Kidney glomerular epithelial cell (primary cell): ENCODE measurements at regions not wholly inside any gene's neighbourhood (a gene's known extent, or its start where the extent isn't known, plus 50 kb on each side); places are given as distances from the start of the nearest gene placed in this dataset.

Source experiments
- DNase-seq: peaks from one replicate; lab custom pipeline; 2025; lab: John Stamatoyannopoulos, UW

- DNase-seq: no peak
These were observed 363.7 kb upstream of the MYT1L start for GRCh38 chr2:2694746-2695145.

DNA sequence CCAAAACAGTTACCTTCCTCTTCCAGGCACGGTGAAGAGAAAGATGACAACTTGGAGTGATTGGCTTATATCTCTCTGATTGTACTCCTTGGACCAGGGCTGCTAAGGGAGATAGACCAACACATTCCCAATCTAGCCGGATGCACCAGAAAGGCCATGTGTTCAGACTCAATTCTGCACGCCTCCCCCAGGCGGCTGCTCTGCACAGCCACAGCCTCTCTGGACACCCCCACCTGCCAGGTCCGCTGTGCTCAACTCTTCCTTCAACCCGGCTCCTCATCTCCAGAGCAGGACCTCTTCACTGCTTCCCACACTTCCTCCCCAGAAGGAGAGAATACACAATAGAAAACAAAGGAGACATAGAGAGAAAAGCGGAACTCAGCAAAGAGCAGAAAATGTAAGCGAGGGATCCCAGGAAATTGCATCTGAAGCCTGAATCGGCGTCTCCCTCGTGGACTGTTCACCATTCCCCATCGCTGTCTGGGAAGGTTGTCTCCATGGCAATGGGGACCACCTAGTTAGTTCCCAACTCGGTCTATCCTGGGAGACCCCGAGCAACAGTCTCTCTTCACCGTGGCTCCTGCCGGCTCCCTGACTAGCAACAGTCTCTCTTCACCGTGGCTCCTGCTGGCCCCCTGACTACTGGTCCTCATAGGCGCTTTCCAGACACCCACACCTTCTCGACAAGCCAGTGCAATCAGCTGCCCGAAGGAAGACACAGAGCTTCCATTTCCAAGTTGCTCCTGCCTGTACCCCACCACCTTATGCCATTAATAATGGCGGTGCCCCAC is 361.7 kb upstream of the MYT1L start:
- DNase-seq: no peak

DNA sequence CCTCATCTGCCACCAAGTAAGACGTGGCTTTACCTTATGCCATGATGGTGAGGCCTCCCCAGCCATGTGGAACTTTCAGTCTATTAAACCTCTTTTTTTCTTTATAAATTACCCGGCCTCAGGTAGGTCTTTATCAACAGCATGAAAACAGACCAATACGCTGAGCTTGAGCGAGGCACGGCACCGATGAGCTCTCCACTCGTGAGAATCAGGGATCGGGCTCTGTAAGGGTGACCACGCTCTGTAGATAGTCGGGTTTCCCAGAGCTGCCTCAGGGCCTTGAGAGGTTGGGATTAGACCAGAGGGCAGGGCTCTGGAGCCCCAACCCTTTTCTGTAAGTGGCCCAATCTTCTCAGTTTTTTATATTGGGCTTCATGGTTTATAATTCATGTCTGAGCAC is 360.3 kb upstream of the MYT1L start:
- DNase-seq: no peak

DNA sequence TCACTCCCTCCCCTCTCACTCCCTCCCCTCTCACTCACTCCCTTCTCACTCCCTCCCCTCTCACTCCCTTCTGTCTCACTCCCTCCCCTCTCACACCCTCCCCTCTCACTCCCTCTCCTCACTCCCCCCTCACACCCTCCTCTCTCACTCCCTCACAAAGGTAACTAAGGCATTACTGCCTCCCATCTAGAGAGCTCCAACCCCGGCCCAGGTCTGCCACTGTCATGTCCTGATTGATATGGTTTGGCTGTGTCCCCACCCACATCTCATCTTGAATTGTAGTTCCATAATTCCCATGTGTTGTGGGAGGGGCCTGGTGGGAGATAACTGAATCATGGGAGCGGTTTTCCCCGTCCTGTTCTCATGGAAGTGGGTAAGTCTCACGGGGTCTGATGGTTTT is 359.9 kb upstream of the MYT1L start:
- no peak for DNase-seq

DNA sequence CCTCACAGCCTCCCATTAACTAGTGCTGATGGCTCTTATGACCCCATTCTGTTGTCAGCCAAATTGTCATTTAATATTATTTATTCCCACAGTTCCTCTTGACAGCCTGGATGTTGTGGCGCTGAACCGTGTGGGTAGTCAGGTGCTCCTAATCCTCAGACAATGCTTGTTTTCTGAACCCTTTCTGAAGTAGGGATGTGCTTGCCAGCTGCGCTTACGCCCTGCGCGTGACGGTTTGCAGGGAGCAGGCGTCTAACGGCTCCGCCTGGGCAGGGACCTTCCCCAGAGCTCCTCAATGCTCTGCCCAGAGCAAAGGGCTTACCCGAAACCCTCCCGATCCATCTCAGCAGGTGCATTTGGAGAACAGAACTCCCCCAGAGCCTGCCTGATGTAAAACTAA is 358.2 kb upstream of the MYT1L start:
- DNase-seq: no peak

GRCh38 chr2:2688254-2688653 is 357.2 kb upstream of the MYT1L start:
- DNase-seq: no peak

GRCh38 chr2:2687745-2688144 is 356.7 kb upstream of the MYT1L start:
- no peak for DNase-seq

DNA sequence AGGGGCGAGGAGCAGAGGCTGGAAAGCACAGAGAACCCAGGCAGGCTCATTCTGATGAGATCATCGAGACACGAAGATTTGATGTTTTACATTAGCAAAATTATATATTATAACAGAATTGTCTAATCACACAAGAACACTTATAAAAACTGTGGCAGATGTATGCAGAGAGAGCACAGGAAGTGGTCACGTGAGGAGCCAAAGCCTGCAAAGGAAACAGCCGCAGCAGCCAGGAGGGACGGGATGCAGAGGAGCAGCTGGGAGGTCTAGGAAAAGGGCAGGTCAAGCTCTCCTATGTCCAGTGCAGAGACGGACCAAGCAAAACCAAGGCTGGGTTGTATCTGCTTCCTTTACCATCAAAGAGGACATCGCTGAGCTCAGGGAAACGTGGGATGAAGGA is 355.1 kb upstream of the MYT1L start:
- DNase-seq: no peak

DNA sequence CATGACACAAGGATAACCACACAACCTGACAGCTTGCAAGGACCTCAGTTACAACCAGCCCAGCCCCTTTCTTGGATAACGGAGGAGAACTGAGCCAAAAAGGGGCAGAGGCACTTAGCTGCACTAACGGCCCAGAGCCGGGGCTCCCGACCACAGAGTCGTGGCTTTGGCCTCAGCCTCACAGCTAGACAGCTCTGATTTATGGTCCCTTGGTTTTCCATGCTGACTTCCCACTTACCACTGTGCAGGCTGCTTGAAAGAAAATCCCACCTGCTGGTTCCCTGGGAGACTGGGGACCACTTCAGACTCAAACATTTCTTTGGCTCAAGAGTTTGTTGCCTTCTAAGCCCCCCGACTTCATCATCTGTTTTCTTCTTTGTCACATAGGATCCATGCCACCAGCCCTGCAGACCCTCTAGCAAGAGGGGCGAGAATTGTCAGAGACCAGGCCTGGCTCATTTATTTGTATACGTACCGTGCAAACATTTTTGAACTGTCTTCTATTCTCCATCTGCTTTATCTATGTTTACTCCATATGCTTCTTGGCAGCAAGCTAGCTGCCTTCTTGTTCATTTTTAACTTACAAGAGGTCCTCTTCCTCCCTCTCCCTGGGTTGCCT is 352.6 kb upstream of the MYT1L start:
- no peak for DNase-seq

GRCh38 chr2:2682700-2683342 is 351.7 kb upstream of the MYT1L start:
- no peak for DNase-seq

GRCh38 chr2:2681711-2682251 is 350.7 kb upstream of the MYT1L start:
- no peak for DNase-seq

DNA sequence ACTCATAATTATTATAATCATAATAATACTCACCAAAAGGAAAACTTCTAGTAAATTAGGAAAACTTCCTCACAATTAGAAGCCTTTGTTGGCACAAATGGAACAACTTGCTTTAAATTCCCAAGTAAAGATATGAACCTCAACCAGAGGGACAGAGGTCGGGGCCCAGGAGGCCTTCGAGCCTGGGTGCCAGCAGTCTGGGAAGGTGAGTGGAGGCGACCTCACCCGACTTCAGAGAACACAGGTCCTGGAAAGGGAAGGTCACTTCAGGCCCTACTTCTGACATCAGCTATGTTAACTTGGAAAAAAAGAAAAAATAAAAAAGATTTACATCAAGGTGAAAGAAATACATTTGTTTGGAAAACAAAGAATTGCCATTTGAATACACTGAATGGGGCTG is 350.0 kb upstream of the MYT1L start:
- DNase-seq: no peak

- no peak for DNase-seq
These were observed 343.8 kb upstream of the MYT1L start for GRCh38 chr2:2674831-2675230.

- no peak for DNase-seq
These were observed 342.3 kb upstream of the MYT1L start for GRCh38 chr2:2673406-2673805.

- no peak for DNase-seq
These were observed 341.2 kb upstream of the MYT1L start for GRCh38 chr2:2672249-2672648.

DNA sequence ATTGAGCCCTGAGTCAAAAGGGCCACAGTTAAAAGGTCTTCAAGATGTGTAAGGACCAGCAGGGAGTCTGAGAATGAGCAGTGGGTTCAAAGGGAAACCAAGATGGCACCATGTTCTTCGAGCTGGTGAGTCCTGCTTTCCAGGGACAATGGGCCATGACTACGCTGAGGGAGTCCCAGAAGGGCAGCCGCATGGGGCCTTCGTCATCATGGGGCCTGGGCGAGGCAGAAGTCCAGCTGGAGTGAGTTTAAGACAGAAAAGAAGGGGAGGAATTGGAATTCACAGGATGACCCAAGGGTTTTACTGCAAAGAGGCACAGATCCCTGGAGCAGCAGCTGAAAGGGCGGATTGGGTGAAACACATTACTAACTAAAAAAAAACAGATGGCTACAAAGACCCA is 340.8 kb upstream of the MYT1L start:
- DNase-seq: no peak

DNA sequence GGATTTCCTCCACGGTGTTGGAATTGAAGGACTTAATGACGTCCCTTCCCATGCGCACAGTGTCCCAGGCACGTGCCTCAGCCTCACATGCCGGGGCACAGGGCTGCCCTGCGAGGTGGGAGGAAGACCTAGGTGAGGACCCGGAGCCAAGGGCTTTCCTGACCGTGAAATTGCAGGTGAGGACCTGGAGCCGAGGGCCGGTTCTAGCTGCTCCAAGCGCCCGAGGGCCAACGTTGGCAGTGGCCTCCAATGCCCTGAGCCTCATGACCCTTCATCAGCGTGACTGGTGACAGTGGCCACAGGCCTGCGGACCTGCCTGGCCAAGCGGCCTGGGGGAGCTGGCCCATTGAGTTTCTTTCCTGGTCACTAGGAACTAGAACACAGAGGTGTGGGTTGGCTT is 338.2 kb upstream of the MYT1L start:
- DNase-seq: no peak

DNA sequence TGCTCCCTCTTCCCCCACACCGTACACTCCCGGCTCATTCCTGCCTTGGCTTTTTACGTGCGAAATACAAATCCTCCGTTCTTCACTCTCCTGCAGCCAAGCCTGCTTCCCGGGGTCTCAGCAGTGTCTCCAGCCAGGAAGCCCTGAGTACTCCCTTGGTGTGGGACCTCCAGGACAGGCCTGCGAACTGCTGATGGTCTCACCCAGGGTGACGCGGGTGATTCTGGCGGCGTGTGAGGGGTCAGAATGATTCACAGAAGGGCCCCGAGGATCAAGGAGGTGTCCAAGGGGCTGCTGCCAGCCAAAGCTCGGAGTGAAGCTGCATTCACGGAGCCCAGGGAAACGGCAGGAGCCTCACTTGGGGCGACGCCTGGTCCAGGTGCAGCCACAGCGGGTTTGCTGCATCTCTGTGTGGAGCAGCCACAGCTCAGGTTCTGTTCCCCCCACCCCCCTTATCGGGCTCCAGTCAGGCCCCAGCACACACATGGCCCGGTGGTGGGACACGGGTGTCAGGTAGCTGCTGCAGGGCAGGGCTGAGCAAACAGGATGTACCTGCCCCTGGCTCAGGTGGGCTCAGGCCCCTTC is 337.7 kb upstream of the MYT1L start:
- no peak for DNase-seq

- no peak for DNase-seq
These were observed 336.6 kb upstream of the MYT1L start for GRCh38 chr2:2667690-2668089.

DNA sequence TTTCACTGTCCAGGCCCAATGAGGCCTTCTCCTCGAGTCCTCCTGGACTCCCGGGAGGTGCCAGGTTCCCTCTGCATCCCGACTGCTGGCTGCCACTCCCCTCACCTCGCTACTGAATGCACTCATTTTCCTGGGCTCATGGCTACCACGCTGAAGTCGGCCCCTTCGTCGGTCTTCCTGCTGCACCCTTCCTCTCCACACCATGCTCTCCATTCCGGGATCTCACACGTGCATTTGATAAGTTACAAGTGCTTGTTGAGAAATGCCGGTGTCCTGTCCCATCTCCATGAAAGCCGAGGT is 334.7 kb upstream of the MYT1L start:
- no peak for DNase-seq

DNA sequence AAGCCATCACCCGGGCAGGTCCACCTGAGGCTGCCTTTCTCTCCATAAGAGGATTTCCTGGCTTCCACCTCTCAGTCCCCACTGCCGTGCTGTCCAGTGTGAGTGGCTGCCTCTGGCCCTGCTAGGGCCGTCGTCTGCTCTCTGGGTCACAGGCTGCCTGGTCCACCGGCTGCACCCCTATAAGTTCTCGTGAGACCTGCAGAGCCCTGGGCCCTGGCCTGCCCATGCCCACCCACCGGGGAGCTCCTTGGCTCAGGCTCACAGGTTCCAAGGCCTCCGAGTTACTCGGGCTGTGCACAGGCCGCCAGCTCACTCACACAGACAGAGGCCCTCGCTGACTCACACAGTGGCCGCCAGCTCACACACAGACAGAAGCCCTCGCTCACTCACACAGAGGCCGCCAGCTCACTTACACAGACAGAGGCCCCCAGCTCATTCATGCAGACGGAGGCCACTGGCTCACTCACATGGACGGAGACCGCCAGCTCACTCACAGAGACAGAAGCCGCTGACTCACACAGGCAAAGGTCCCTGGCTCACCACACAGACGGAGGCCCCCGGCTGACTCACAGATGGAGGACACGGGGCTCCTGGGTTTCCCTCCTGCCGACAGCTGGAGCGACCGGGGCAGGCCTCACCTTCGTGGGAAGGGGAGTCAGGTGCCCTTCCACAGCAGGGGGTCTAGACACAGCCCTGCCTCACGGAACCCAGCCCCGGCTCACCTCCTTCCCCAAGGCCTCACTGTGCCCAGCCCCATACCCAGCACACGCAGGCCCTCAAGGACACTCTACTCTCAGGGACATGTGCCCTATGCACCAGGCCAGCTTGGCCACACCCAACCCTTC is 334.1 kb upstream of the MYT1L start:
- DNase-seq: peak; percentile 3

DNA sequence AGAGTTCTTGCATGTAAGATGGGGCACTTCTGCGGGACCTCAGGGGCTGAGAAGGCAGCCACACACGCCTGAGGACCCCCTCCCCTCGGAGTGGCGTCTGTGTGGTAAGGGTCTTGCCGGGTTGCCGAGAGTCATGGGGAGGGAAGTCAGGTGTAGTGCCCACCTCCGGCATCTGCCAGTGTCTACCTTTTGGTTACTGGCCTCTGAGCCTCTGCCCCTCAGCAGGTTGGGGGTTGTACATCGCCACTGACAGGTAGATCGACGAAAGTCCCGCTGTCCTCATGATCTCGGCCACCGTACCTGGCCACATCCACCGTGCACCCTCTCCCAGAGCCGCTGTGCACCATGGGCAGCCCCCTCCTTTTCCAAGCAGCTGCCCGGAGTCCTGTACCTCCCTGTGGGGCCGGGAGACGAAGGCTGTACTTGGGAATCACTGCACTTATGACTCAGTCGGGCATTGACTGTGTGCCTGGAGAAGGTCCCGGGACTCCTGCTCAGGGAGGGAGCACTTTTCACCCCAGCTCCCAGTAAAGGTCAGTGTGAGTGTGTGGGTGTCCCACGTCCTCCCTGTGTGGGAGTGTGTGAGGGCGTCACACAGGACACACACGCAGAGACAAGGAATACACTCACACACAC is 332.4 kb upstream of the MYT1L start:
- no peak for DNase-seq
